Gastroesophageal sphincter (tissue), 4 donors: ENCODE measurements at regions not wholly inside any gene's neighbourhood (a gene's known extent, or its start where the extent isn't known, plus 50 kb on each side); places are given as distances from the start of the nearest gene placed in this dataset.

Experiments used
- ATAC-seq: fragments of 150-250 bp; one replicate; pipeline ENCODE4 v1.9.1; 2016; ENCODE audit warnings: mild to moderate bottlenecking, moderate library complexity
- H3K27ac ChIP-seq, 4 donors: fragments of 200-600 bp; sonication (generic) in 3 of 4; 1 replicate in 3 of 4; 2 replicates in 1 of 4; pipeline ENCODE4 v1.5.1; 2016 to 2019
- H3K27me3 ChIP-seq: fragments of 200-600 bp; sonication (generic); one replicate; pipeline ENCODE4 v1.5.1; 2019
- H3K36me3 ChIP-seq, 2 donors: fragments of 200-600 bp; sonication (generic); one replicate each; pipeline ENCODE4 v1.5.1; 2019; ENCODE audit warnings: control low read depth in 1 of 2
- H3K4me1 ChIP-seq, 3 donors: fragments of 200-600 bp; sonication (generic); 1 replicate in 2 of 3; 2 replicates in 1 of 3; pipeline ENCODE4 v1.5.1; 2016 to 2019; ENCODE audit warnings: control low read depth in 2 of 3
- H3K4me3 ChIP-seq, 2 donors: fragments of 200-600 bp; sonication (generic); one replicate each; pipeline ENCODE4 v1.5.1; 2019; ENCODE audit warnings: mild to moderate bottlenecking in 1 of 2, moderate library complexity in 1 of 2
- H3K9me3 ChIP-seq, 3 donors: fragments of 200-600 bp; sonication (generic); one replicate each; pipeline ENCODE4 v1.5.1; 2017 to 2019; ENCODE audit warnings: control low read depth in 2 of 3
- CTCF ChIP-seq, 4 experiments: fragments of 200-600 bp in 2 of 4; fragments of 450-650 bp in 2 of 4; sonication (generic) in 1 of 4; IDR thresholded peaks; one replicate each; pipeline ENCODE4 v1.5.1; 2017 to 2019; ENCODE audit warnings: antibody characterized with exemption in 4 of 4, mild to moderate bottlenecking in 2 of 4, moderate library complexity in 2 of 4
- EP300 ChIP-seq: sonication (generic); formaldehyde crosslinking; IDR thresholded peaks from one replicate; pipeline ENCODE4 v1.6.1; 2017; ENCODE audit warnings: antibody characterized with exemption, mild to moderate bottlenecking
- POLR2A ChIP-seq, 2 donors: fragments of 450-650 bp; IDR thresholded peaks; one replicate each; pipeline ENCODE4 v1.6.1; 2017; ENCODE audit warnings: antibody characterized with exemption in 2 of 2, mild to moderate bottlenecking in 2 of 2, moderate library complexity in 1 of 2
- POLR2AphosphoS5 ChIP-seq: sonication (generic); formaldehyde crosslinking; IDR thresholded peaks from one replicate; pipeline ENCODE4 v1.6.1; 2017; ENCODE audit warnings: antibody characterized with exemption
- WGBS, 2 donors: methylation state at CpG; one replicate each; pipeline ENCODE4 v1.1.5; 2018; ENCODE audit warnings: low coverage in 1 of 2; 5-methylcytosine and 5-hydroxymethylcytosine counted together

- Histone ChIP-seq H3K27ac (no peak overlapping the region), H3K4me1 (no peaks in the 10 kb centered on the region), H3K27me3 (no peaks in the 10 kb centered on the region), H3K4me3 (no peak overlapping the region), H3K9me3 (no peaks in the 10 kb centered on the region), H3K36me3 (no peaks in the 10 kb centered on the region)
- no peak for TF ChIP-seq POLR2AphosphoS5
- no peak for TF ChIP-seq CTCF (IDR thresholded peaks at IDR 0.05)
- TF ChIP-seq EP300, result no peak
- TF ChIP-seq POLR2A (IDR thresholded peaks at IDR 0.05), result no peak
- WGBS, 2 donors, result 49 to 61% methylated on average over 6 of the region's 6 CpGs
- no peak for ATAC-seq
These were observed 561.9 kb upstream of the SOX9 start for GRCh38 chr17:71558901-71559300.

GRCh38 chr17:71572343-71572742, 548.5 kb upstream of the SOX9 start:
- Histone ChIP-seq H3K27me3 (no peaks in the 10 kb centered on the region), H3K27ac (no peak overlapping the region), H3K4me3 (no peak overlapping the region), H3K36me3 (no peaks in the 10 kb centered on the region), H3K4me1 (no peaks in the 10 kb centered on the region), H3K9me3 (no peaks in the 10 kb centered on the region)
- no peak for ATAC-seq
- TF ChIP-seq POLR2AphosphoS5, result no peak
- no peak for TF ChIP-seq EP300
- TF ChIP-seq POLR2A (IDR thresholded peaks at IDR 0.05), result no peak
- TF ChIP-seq CTCF (IDR thresholded peaks at IDR 0.05), result no peak
- WGBS, 2 donors, result 57 to 100% methylated on average over 1 to 2 of the region's 2 CpGs

DNA sequence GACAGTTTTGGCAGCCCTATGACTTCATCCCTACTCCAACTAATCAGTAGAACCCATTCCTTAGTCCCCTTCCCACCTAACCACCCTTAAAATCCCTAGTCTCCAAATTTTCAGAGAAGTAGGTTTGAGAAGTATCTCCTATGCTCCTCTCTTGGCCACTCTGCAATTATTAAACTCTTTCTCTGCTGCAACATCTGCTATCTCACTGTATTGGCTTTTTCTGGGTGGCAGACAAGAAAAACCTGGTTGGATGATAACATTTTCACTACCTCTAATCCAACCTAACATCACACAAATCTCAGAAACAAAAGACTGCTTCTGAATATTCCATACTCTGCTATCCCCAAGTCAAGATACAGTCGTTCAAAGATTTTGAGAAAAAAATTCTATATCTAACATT, 542.4 kb upstream of the SOX9 start:
- H3K27me3 ChIP-seq, result no peaks in the 10 kb centered on the region
- H3K4me3 ChIP-seq, result no peak overlapping the region
- no peak overlapping the region for H3K27ac ChIP-seq
- H3K9me3 ChIP-seq, result no peaks in the 10 kb centered on the region
- ATAC-seq, result no peak
- H3K4me1 ChIP-seq, result no peaks in the 10 kb centered on the region
- 79% methylated on average over 1 of the region's 1 CpG; no CpG with 5 or more reads in 1 of the 2 donors for WGBS, 2 donors
- TF ChIP-seq POLR2A (IDR thresholded peaks at IDR 0.05), result no peak
- no peaks in the 10 kb centered on the region for H3K36me3 ChIP-seq

GRCh38 chr17:71580220-71580619, 540.6 kb upstream of the SOX9 start:
- H3K9me3 ChIP-seq, result no peaks in the 10 kb centered on the region
- H3K4me1 ChIP-seq, result no peaks in the 10 kb centered on the region
- H3K27ac ChIP-seq, result no peak overlapping the region
- H3K4me3 ChIP-seq, result no peak overlapping the region
- H3K36me3 ChIP-seq, result no peaks in the 10 kb centered on the region
- TF ChIP-seq POLR2A (IDR thresholded peaks at IDR 0.05), result no peak
- TF ChIP-seq CTCF (IDR thresholded peaks at IDR 0.05), result no peak
- TF ChIP-seq EP300, result no peak
- TF ChIP-seq POLR2AphosphoS5, result no peak
- H3K27me3 ChIP-seq, result no peaks in the 10 kb centered on the region
- no peak for ATAC-seq

DNA sequence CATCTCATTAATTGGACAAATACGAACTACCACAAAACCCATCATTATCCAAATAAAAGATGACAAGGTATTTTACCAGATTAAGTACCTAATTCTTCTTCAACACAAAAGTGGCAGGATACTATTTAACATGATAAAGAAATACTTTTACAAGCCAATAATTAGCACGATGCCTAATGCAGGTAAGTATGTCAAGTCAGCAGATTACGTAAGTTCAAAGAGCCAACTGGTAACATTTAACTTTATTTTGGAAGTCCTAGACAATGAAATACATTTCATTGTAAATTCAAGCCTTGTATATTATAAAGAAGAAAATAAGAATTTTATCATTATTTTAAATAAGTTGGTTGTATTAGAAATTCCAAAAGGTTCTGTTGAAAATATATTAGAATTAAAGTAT, 535.3 kb upstream of the SOX9 start:
- Histone ChIP-seq H3K27me3 (no peaks in the 10 kb centered on the region), H3K27ac (no peak overlapping the region), H3K9me3 (no peaks in the 10 kb centered on the region), H3K4me3 (no peak overlapping the region), H3K36me3 (no peaks in the 10 kb centered on the region), H3K4me1 (no peaks in the 10 kb centered on the region)
- no peak for TF ChIP-seq POLR2A (IDR thresholded peaks at IDR 0.05)
- TF ChIP-seq EP300, result no peak
- no peak for TF ChIP-seq POLR2AphosphoS5
- no peak for TF ChIP-seq CTCF (IDR thresholded peaks at IDR 0.05)
- no peak for ATAC-seq
- 60 to 71% methylated on average over 3 of the region's 3 CpGs for WGBS, 2 donors

- Histone ChIP-seq H3K4me3 (no peak overlapping the region), H3K27ac (no peak overlapping the region), H3K27me3 (no peaks in the 10 kb centered on the region), H3K9me3 (no peaks in the 10 kb centered on the region), H3K36me3 (no peaks in the 10 kb centered on the region), H3K4me1 (no peaks in the 10 kb centered on the region)
- no peak for TF ChIP-seq CTCF (IDR thresholded peaks at IDR 0.05)
- TF ChIP-seq POLR2A (IDR thresholded peaks at IDR 0.05), result no peak
- no peak for TF ChIP-seq POLR2AphosphoS5
- ATAC-seq, result no peak
These were observed 528.4 kb upstream of the SOX9 start for GRCh38 chr17:71592431-71592830.
